ENCODE measurements at regions not wholly inside any gene's neighbourhood (a gene's known extent, or its start where the extent isn't known, plus 50 kb on each side); places are given as distances from the start of the nearest gene placed in this dataset.
A peak's percentile ranks its signal among the peaks of the same experiment; 100 is the strongest.

GRCh38 chr13:109494925-109495369, 291.4 kb downstream of the IRS2 start:
- no peaks in the 10 kb centered on the region for H3K9me3 Mint-ChIP-seq (ENCODE audit: low read depth)
- H3K27me3 Mint-ChIP-seq (ENCODE audit: low read depth) = no peaks in the 10 kb centered on the region
- DNase-seq (ENCODE audit: low spot score) = no peak
- H3K36me3 Mint-ChIP-seq (ENCODE audit: low read depth) = no peaks in the 10 kb centered on the region
- peaks cover 15% of the 10 kb centered on the region for H3K4me1 Mint-ChIP-seq (ENCODE audit: low read depth)
- no peak overlapping the region for H3K4me3 Mint-ChIP-seq (ENCODE audit: unreplicated experiment)
- no peak for TF ChIP-seq CTCF (IDR thresholded peaks at IDR 0.05)
- peak overlapping the region; percentile 71 for H3K27ac Mint-ChIP-seq (ENCODE audit: unreplicated experiment)

- Mint-ChIP-seq H3K4me1 (ENCODE audit: low read depth) (no peaks in the 10 kb centered on the region), H3K9me3 (ENCODE audit: low read depth) (peaks cover 3% of the 10 kb centered on the region), H3K36me3 (ENCODE audit: low read depth) (no peaks in the 10 kb centered on the region), H3K27me3 (ENCODE audit: low read depth) (no peaks in the 10 kb centered on the region), H3K27ac (ENCODE audit: unreplicated experiment) (no peak overlapping the region), H3K4me3 (ENCODE audit: unreplicated experiment) (no peak overlapping the region)
- TF ChIP-seq CTCF (IDR thresholded peaks at IDR 0.05) = no peak
- no peak for DNase-seq (ENCODE audit: low spot score)
Observed at GRCh38 chr13:109485136-109485794, 301.1 kb downstream of the IRS2 start.

DNA sequence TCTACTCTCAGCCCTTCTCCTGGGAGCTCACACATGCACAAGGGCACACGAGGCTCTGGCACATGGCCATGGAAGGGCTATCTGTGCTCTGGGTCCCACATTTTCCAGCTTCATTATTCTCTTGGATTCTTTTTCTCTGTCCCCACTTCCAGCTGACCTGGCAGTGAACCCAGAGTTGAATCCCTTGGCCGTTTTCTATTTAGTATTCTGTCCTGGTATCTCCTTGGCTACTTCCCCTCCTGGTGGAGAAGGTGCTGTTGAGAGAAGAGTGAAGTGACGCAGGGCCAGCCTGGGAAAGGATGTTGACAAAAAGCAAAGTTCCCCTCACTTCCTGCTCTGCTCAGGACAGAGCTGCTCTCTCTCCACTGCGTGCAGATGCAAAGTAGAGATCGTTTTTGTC, 303.1 kb downstream of the IRS2 start:
- DNase-seq (ENCODE audit: low spot score) = no peak
- H3K27me3 Mint-ChIP-seq (ENCODE audit: low read depth) = no peaks in the 10 kb centered on the region
- H3K4me1 Mint-ChIP-seq (ENCODE audit: low read depth) = no peaks in the 10 kb centered on the region
- H3K36me3 Mint-ChIP-seq (ENCODE audit: low read depth) = no peaks in the 10 kb centered on the region
- H3K27ac Mint-ChIP-seq (ENCODE audit: unreplicated experiment) = no peak overlapping the region
- no peak for TF ChIP-seq CTCF (IDR thresholded peaks at IDR 0.05)
- no peak overlapping the region for H3K4me3 Mint-ChIP-seq (ENCODE audit: unreplicated experiment)
- H3K9me3 Mint-ChIP-seq (ENCODE audit: low read depth) = peaks cover 3% of the 10 kb centered on the region

DNA sequence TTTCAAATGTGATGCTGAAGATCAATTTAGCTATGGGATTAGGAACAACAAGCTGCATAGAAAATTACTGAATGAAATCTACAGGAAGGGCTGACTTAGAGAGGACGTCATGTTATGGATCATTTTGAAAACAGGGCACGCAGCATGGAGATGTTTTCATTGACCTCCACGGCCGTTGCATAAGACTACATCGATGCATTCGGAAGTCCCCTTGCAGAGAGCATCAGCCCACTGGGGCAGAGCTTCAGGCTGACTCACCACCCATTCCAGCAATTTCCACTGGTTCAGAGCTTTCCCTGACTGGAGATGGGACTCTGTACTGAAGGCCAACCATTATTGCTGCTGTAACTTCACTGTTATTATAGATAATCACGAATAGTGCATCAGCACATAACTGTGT, 305.3 kb downstream of the IRS2 start:
- no peaks in the 10 kb centered on the region for H3K36me3 Mint-ChIP-seq (ENCODE audit: low read depth)
- H3K4me1 Mint-ChIP-seq (ENCODE audit: low read depth) = no peaks in the 10 kb centered on the region
- no peak overlapping the region for H3K4me3 Mint-ChIP-seq (ENCODE audit: unreplicated experiment)
- no peak for TF ChIP-seq CTCF (IDR thresholded peaks at IDR 0.05)
- H3K27me3 Mint-ChIP-seq (ENCODE audit: low read depth) = no peaks in the 10 kb centered on the region
- no peak for DNase-seq (ENCODE audit: low spot score)
- H3K27ac Mint-ChIP-seq (ENCODE audit: unreplicated experiment) = no peak overlapping the region
- H3K9me3 Mint-ChIP-seq (ENCODE audit: low read depth) = no peaks in the 10 kb centered on the region

GRCh38 chr13:109480011-109480955, 306.1 kb downstream of the IRS2 start:
- Mint-ChIP-seq H3K4me3 (ENCODE audit: unreplicated experiment) (no peak overlapping the region), H3K9me3 (ENCODE audit: low read depth) (no peaks in the 10 kb centered on the region), H3K27ac (ENCODE audit: unreplicated experiment) (no peak overlapping the region), H3K36me3 (ENCODE audit: low read depth) (no peaks in the 10 kb centered on the region), H3K27me3 (ENCODE audit: low read depth) (no peaks in the 10 kb centered on the region), H3K4me1 (ENCODE audit: low read depth) (no peaks in the 10 kb centered on the region)
- DNase-seq (ENCODE audit: low spot score) = no peak
- TF ChIP-seq CTCF (IDR thresholded peaks at IDR 0.05) = no peak
